Omental fat pad (tissue), 3 donors: ENCODE measurements at regions not wholly inside any gene's neighbourhood (a gene's known extent, or its start where the extent isn't known, plus 50 kb on each side); places are given as distances from the start of the nearest gene placed in this dataset.

ENCODE experiments used
- ATAC-seq: fragments of 150-250 bp; one replicate; pipeline ENCODE4 v1.9.1; 2016; ENCODE audit warnings: mild to moderate bottlenecking, moderate library complexity; ENCODE audit not compliant: low FRiP score
- DNase-seq: peaks from one replicate; pipeline ENCODE4 v3.0.0-alpha.2; 2019; ENCODE audit warnings: low spot score
- CTCF ChIP-seq, 3 donors: fragments of 450-650 bp; IDR thresholded peaks; one replicate each; pipeline ENCODE4 v1.5.1; 2016 to 2017; ENCODE audit warnings: antibody characterized with exemption in 3 of 3, mild to moderate bottlenecking in 3 of 3, moderate library complexity in 2 of 3

- DNase-seq (no peak), ATAC-seq (no peak)
- no peak for TF ChIP-seq CTCF (IDR thresholded peaks at IDR 0.05)
Measured at GRCh38 chr2:238696331-238696730, 151.6 kb upstream of the TWIST2 start.

GRCh38 chr2:238696786-238697185, 151.1 kb upstream of the TWIST2 start:
- TF ChIP-seq CTCF (IDR thresholded peaks at IDR 0.05): no peak
- ATAC-seq: no peak
- no peak for DNase-seq

GRCh38 chr2:238697193-238698071, 150.5 kb upstream of the TWIST2 start:
- ATAC-seq: no peak

GRCh38 chr2:238698072-238698352, 149.9 kb upstream of the TWIST2 start:
- no peak for TF ChIP-seq CTCF (IDR thresholded peaks at IDR 0.05)

More at GRCh38 chr2:238697193-238698071, 150.5 kb upstream of the TWIST2 start:
- TF ChIP-seq CTCF (IDR thresholded peaks at IDR 0.05): no peak
- DNase-seq: no peak

GRCh38 chr2:238698451-238699306, 149.2 kb upstream of the TWIST2 start:
- no peak for ATAC-seq
- TF ChIP-seq CTCF (IDR thresholded peaks at IDR 0.05): no peak
- DNase-seq: no peak

More at GRCh38 chr2:238698072-238698352, 149.9 kb upstream of the TWIST2 start:
- no peak for ATAC-seq
- no peak for DNase-seq

- ATAC-seq (no peak), DNase-seq (peak; percentile 9)
- no peak for TF ChIP-seq CTCF (IDR thresholded peaks at IDR 0.05)
Measured at GRCh38 chr2:238699307-238700116, 148.4 kb upstream of the TWIST2 start.
